Duodenal mucosa (tissue), 2 donors: ENCODE measurements at regions not wholly inside any gene's neighbourhood (a gene's known extent, or its start where the extent isn't known, plus 50 kb on each side); places are given as distances from the start of the nearest gene placed in this dataset.

Experiments used
- H3K27ac ChIP-seq: one replicate; pipeline ENCODE4 v1.7.0; 2013; ENCODE audit warnings: low read depth, low read length
- H3K27me3 ChIP-seq, 2 donors: one replicate each; pipeline ENCODE4 v1.7.0; 2013; ENCODE audit warnings: low read length in 2 of 2, control low read depth in 1 of 2; ENCODE audit not compliant: insufficient read depth in 2 of 2, control insufficient read depth in 1 of 2
- H3K36me3 ChIP-seq, 2 donors: one replicate each; pipeline ENCODE4 v1.7.0; 2013; ENCODE audit warnings: low read length in 2 of 2, control low read depth in 1 of 2; ENCODE audit not compliant: insufficient read depth in 2 of 2, control insufficient read depth in 1 of 2
- H3K4me1 ChIP-seq, 2 donors: one replicate each; pipeline ENCODE4 v1.7.0; 2013; ENCODE audit warnings: low read length in 2 of 2, control low read depth in 1 of 2; ENCODE audit not compliant: insufficient read depth in 2 of 2, control insufficient read depth in 1 of 2
- H3K4me3 ChIP-seq, 2 donors: one replicate each; pipeline ENCODE4 v1.7.0; 2013; ENCODE audit warnings: low read length in 2 of 2, low read depth in 1 of 2
- H3K9ac ChIP-seq, 2 donors: one replicate each; pipeline ENCODE4 v1.7.0; 2013; ENCODE audit warnings: low read length in 2 of 2, low read depth in 1 of 2
- H3K9me3 ChIP-seq, 2 donors: one replicate each; pipeline ENCODE4 v1.7.0; 2013; ENCODE audit warnings: low read length in 2 of 2, control low read depth in 1 of 2; ENCODE audit not compliant: control insufficient read depth in 1 of 2

DNA sequence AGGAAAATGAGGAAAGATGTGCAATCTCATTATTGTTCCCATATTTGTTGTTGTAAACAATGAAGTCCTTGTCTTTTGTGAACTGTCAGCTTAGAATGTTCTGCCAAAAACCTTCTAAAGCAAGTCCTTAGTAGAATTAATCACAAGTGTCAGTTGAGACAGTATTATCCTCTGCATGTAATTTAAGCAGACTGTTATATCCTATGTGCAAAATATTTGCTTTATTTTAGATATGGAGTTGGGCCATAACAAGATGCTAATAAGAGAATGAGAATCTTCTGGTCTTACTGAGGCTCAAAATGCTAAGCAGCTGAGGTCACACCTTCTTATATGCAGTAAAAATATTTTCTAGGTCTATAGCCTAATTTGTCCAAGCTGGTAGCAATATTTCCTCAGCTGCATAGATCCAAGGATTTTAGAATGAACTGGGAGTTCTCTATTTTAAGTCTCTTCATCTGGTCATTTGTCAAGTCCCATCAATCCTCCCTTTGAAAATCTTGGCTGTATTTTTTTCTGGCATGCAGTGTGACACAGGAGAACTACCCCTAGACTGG is 222.3 kb upstream of the NAV3 start:
- H3K9me3 ChIP-seq = no peaks in the 10 kb centered on the region
- H3K36me3 ChIP-seq = no peaks in the 10 kb centered on the region
- no peak overlapping the region for H3K9ac ChIP-seq
- no peaks in the 10 kb centered on the region for H3K27me3 ChIP-seq
- no peak overlapping the region for H3K4me3 ChIP-seq
- H3K27ac ChIP-seq = no peak overlapping the region
- H3K4me1 ChIP-seq = no peaks in the 10 kb centered on the region

DNA sequence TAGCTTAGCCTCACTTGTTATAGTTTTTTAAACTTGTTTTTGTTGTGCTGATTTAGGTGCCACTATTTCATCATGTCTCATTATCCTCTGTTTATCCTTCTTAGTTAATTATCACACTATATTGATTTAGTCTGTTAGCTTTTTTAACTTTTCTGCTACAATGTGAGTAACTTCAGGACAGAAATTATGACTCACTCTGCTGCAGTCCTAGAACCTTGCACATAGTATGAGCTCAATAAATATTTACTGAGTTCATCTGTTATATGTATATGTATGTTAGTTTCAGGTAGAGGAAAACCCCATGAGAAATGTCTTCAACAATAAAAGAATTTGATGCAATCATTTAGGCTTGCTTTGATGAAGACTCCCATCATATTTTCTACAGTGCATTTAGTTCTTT is 224.3 kb upstream of the NAV3 start:
- Histone ChIP-seq H3K9ac (no peak overlapping the region), H3K4me1 (no peaks in the 10 kb centered on the region), H3K4me3 (no peak overlapping the region), H3K27me3 (no peaks in the 10 kb centered on the region), H3K36me3 (no peaks in the 10 kb centered on the region), H3K27ac (no peak overlapping the region), H3K9me3 (no peaks in the 10 kb centered on the region)

DNA sequence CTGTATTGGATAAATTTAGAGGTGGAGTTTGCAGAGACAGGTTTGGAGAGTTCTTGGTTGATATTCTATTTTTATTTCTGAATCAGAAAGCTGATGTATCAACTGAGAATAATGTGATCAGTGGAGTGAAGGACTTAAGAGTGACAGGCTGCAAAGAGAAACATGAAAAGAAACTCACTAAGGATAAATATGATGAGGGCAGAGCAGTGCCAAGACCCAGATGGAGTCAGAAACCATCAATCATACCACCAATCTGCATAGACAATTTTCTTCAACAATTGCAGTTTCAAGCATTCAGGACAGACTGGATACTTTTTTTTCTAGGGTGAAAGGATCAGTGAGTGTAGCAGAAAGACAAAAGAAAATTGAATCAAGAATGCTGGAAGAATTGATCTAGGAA is 226.7 kb upstream of the NAV3 start:
- Histone ChIP-seq H3K36me3 (no peaks in the 10 kb centered on the region), H3K9me3 (no peaks in the 10 kb centered on the region), H3K27me3 (no peaks in the 10 kb centered on the region), H3K4me1 (no peaks in the 10 kb centered on the region), H3K4me3 (no peak overlapping the region), H3K27ac (no peak overlapping the region), H3K9ac (no peak overlapping the region)

DNA sequence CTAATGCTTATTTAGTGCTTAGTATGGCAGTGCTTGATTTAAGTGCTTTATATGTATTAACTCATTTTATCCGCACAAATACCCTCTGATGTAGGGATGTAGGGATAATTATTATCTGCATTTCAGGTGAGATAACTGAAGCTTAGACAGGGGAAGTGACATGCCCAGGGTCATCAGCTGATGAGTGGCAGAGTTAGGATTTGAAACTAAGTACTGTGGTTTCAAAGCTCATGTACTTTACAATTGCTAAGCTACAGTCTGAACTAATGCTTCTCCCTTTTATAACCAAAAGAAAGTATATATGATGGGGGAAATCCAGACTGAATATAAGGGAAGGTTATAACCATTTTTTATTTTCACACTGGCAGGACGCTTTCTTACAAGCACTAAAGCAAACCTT is 229.6 kb upstream of the NAV3 start:
- Histone ChIP-seq H3K4me3 (no peak overlapping the region), H3K36me3 (no peaks in the 10 kb centered on the region)

DNA sequence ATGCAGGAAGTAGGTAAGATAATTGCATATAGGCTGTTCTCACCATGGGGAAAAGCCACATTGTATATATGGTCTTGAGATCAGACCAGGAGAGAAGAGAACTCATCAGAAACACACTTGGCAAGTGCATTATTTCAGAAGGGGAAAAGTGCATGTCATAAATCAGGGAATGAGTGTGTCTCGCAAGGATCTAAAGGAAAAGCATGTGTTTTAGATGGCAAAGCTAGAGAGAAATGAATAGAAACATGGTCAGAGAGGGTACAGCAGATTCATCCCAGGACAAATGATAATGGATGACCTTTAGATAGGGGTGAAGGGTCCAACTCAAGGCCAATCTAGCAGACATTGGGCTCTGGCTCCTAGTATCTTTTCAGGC is 230.2 kb upstream of the NAV3 start:
- Histone ChIP-seq H3K4me3 (no peak overlapping the region), H3K9me3 (no peaks in the 10 kb centered on the region), H3K36me3 (no peaks in the 10 kb centered on the region), H3K4me1 (no peaks in the 10 kb centered on the region), H3K27ac (no peak overlapping the region), H3K9ac (no peak overlapping the region), H3K27me3 (no peaks in the 10 kb centered on the region)

More for the DNA sequence above, 229.6 kb upstream of the NAV3 start:
- Histone ChIP-seq H3K9me3 (no peaks in the 10 kb centered on the region), H3K27me3 (no peaks in the 10 kb centered on the region), H3K4me1 (no peaks in the 10 kb centered on the region), H3K9ac (no peak overlapping the region), H3K27ac (no peak overlapping the region)

DNA sequence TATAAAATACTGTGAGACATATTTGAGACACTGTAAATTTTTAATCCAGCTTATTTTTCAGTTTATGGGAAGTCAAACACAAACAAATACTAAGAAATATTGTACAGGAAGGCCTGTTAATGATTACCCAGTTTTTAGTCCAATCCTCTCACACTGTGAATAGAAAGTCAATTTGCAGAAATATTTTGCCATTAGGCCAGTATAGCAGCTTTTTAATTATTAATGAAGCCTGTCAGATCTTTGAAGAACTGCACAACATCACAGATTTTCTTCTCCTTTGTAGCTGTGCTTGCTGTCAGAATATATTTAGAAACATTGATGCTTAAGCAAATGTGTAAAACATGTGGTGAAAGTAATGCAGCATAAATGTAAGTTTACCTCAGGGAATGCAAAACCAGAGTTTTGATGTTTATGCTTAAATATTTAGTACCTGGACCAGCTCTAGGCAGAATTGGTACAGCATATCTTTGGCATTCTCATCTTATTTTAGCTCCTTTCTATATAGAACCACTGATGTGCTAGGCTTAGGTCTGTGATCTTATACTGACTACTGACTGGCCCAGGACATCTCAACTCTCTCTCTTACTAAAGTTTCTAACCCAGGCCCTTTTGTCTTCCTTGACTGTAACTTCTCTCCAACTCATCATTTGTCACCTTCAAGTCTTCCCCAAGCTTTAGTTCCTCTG is 230.8 kb upstream of the NAV3 start:
- no peaks in the 10 kb centered on the region for H3K27me3 ChIP-seq
- no peak overlapping the region for H3K9ac ChIP-seq
- H3K4me3 ChIP-seq = no peak overlapping the region
- no peaks in the 10 kb centered on the region for H3K36me3 ChIP-seq
- H3K27ac ChIP-seq = no peak overlapping the region
- H3K9me3 ChIP-seq = no peaks in the 10 kb centered on the region
- no peaks in the 10 kb centered on the region for H3K4me1 ChIP-seq

DNA sequence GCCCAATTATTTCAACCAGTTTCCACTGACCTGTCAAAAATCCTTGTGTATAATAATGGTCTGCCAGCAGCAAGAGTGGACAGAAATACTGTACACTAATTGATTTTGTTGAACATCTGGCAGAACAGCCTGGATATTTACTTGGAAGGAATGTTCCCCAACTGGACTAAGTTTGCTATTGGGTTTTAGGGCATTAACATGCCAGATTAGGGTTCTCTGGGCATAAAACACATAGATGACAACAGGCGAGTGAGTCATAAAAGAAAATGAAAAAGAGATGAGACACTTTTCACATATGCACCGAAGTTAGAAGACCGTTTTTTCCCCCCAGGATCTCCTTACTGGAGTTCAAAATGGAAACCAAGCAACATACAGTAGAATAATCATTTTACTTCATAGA is 236.3 kb upstream of the NAV3 start:
- Histone ChIP-seq H3K4me1 (no peaks in the 10 kb centered on the region), H3K9me3 (no peaks in the 10 kb centered on the region), H3K36me3 (no peaks in the 10 kb centered on the region), H3K4me3 (no peak overlapping the region), H3K9ac (no peak overlapping the region), H3K27me3 (no peaks in the 10 kb centered on the region), H3K27ac (no peak overlapping the region)

DNA sequence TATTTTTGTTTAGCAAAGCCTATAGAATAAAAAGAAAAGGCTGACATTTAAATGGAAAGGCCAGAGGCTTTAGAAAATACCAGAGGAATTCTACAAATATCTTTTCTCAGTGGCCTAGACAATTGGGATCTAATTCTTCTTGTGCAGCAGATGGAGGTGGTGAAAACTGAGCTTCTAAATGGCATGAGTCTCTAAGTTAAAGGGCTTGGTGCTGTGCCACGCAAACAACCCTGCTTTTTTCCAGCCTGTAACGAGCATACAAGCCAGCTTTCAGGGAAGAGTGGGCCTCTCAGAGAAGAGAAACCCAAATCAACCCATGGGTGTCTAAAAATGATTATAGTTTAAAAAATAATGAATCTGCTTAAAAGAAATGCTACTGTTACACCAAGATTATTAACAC is 237.9 kb upstream of the NAV3 start:
- Histone ChIP-seq H3K9ac (no peak overlapping the region), H3K4me3 (no peak overlapping the region), H3K27me3 (no peaks in the 10 kb centered on the region), H3K9me3 (no peaks in the 10 kb centered on the region), H3K4me1 (no peaks in the 10 kb centered on the region), H3K36me3 (no peaks in the 10 kb centered on the region), H3K27ac (no peak overlapping the region)

DNA sequence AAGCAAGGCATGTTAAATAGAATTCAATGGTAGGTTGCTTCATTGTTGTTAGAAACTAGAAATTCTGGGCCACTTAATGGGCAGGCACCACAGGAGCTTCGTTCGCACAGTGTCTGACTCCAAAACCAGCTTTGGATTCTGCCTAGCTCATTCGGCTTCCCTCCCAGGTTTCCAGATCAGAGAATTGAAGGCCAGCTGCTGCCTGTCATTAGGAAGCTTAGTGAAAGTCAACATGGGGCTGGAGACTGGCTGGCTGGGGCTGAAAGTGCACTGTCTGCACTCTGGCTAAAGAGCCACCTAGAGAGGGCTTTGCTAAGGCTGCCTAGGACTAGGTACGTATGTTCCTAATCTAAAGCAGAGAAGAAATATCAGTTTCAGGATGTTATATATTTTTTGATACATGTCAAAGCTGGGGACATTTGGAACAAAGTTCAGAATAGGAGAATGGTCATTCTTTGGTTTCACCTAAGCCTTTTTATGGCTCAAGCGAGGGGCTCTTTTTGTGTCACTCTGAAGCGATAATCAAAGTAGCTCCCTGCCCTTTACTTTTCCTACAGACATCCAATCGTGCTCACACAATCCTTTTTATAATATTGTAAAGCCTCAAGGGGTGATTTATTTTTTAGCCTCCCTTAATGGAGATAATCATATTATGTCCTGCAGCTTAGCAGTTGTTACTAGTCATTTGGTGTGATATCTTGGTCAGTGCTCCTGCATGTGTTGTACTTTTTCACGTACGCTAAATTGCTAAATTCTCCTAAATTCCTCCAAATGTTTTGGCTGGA is 238.5 kb upstream of the NAV3 start:
- Histone ChIP-seq H3K9me3 (no peaks in the 10 kb centered on the region), H3K27me3 (no peaks in the 10 kb centered on the region), H3K4me1 (no peaks in the 10 kb centered on the region), H3K36me3 (no peaks in the 10 kb centered on the region), H3K9ac (no peak overlapping the region), H3K27ac (no peak overlapping the region), H3K4me3 (no peak overlapping the region)

DNA sequence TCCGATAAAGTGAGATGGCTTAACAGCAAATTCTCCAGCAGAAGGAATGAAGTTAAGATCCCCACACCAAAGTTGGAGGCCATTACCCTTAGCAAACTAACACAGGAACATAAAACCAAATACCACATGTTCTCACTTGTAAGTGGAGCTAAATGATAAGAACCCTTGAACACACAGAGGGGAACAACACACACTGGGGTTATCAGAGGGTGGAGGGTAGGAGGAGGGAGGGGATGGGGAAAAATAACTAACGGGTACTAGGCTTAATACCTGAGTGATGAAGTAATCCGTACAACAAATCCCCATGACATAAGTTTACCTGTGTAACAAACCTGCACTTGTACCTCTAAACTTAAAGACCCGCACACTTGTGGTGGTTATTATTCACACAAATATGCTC is 240.4 kb upstream of the NAV3 start:
- H3K9ac ChIP-seq = no peak overlapping the region
- no peaks in the 10 kb centered on the region for H3K36me3 ChIP-seq
- H3K27me3 ChIP-seq = no peaks in the 10 kb centered on the region
- no peak overlapping the region for H3K27ac ChIP-seq
- no peaks in the 10 kb centered on the region for H3K4me1 ChIP-seq
- H3K9me3 ChIP-seq = no peaks in the 10 kb centered on the region
- no peak overlapping the region for H3K4me3 ChIP-seq
